ENCODE measurements at regions not wholly inside any gene's neighbourhood (a gene's known extent, or its start where the extent isn't known, plus 50 kb on each side); places are given as distances from the start of the nearest gene placed in this dataset.

- Histone ChIP-seq H3K9me3 (no peaks in the 10 kb centered on the region), H3K4me3 (no peak overlapping the region), H3K27me3 (replicated peaks; ENCODE audit: insufficient read depth) (no peaks in the 10 kb centered on the region), H3K36me3 (no peaks in the 10 kb centered on the region), H3K27ac (no peak overlapping the region), H3K4me1 (replicated peaks) (peaks cover 9% of the 10 kb centered on the region)
- 93% methylated on average over 2 of the region's 2 CpGs for WGBS
- TF ChIP-seq CTCF (IDR thresholded peaks at IDR 0.05) (no peak), POLR2AphosphoS5 (IDR thresholded peaks at IDR 0.05) (no peak), POLR2A (IDR thresholded peaks at IDR 0.05) (no peak)
- intact Hi-C loops (cut with DNase I), result no loop called here
- DNase-seq (ENCODE audit: low spot score), result no peak
Observed at GRCh38 chr15:61746589-61746988, 313.7 kb downstream of the VPS13C start.

GRCh38 chr15:61743345-61743909, 316.8 kb downstream of the VPS13C start:
- Histone ChIP-seq H3K36me3 (no peaks in the 10 kb centered on the region), H3K9me3 (no peaks in the 10 kb centered on the region), H3K27ac (no peak overlapping the region), H3K4me1 (replicated peaks) (no peaks in the 10 kb centered on the region), H3K4me3 (no peak overlapping the region), H3K27me3 (replicated peaks; ENCODE audit: insufficient read depth) (no peaks in the 10 kb centered on the region)
- 77% methylated on average over 3 of the region's 3 CpGs for WGBS
- TF ChIP-seq POLR2A (IDR thresholded peaks at IDR 0.05) (no peak), POLR2AphosphoS5 (IDR thresholded peaks at IDR 0.05) (no peak)
- intact Hi-C loops (cut with DNase I), result no loop called here
- peak; percentile 5 for DNase-seq (ENCODE audit: low spot score)

- Histone ChIP-seq H3K4me1 (replicated peaks) (no peaks in the 10 kb centered on the region), H3K27ac (no peak overlapping the region), H3K9me3 (no peaks in the 10 kb centered on the region), H3K36me3 (no peaks in the 10 kb centered on the region), H3K4me3 (no peak overlapping the region), H3K27me3 (replicated peaks; ENCODE audit: insufficient read depth) (no peaks in the 10 kb centered on the region)
- no peak for DNase-seq (ENCODE audit: low spot score)
- TF ChIP-seq CTCF (IDR thresholded peaks at IDR 0.05), result no peak
- no peak for TF ChIP-seq POLR2AphosphoS5 (IDR thresholded peaks at IDR 0.05)
- no peak for TF ChIP-seq POLR2A (IDR thresholded peaks at IDR 0.05)
- intact Hi-C loops (cut with DNase I), result no loop called here
Observed at GRCh38 chr15:61742591-61742990, 317.7 kb downstream of the VPS13C start.

- 92% methylated on average over 1 of the region's 1 CpG for WGBS
- DNase-seq (ENCODE audit: low spot score), result no peak
Observed at GRCh38 chr15:61736790-61737189, 323.5 kb downstream of the VPS13C start.

GRCh38 chr15:61731099-61731498, 329.1 kb downstream of the VPS13C start:
- Histone ChIP-seq H3K4me1 (replicated peaks) (no peaks in the 10 kb centered on the region), H3K27ac (no peak overlapping the region), H3K27me3 (replicated peaks; ENCODE audit: insufficient read depth) (no peaks in the 10 kb centered on the region), H3K4me3 (no peak overlapping the region), H3K9me3 (no peaks in the 10 kb centered on the region), H3K36me3 (no peaks in the 10 kb centered on the region)
- WGBS, result 27% methylated on average over 3 of the region's 3 CpGs
- DNase-seq (ENCODE audit: low spot score), result no peak
- intact Hi-C loops (cut with DNase I), result no loop called here
- TF ChIP-seq CTCF (IDR thresholded peaks at IDR 0.05), result no peak
- TF ChIP-seq POLR2AphosphoS5 (IDR thresholded peaks at IDR 0.05), result no peak
- no peak for TF ChIP-seq POLR2A (IDR thresholded peaks at IDR 0.05)

More at GRCh38 chr15:61736790-61737189, 323.5 kb downstream of the VPS13C start:
- intact Hi-C loops (cut with DNase I), result no loop called here
- Histone ChIP-seq H3K36me3 (no peaks in the 10 kb centered on the region), H3K4me3 (no peak overlapping the region), H3K27me3 (replicated peaks; ENCODE audit: insufficient read depth) (no peaks in the 10 kb centered on the region), H3K27ac (no peak overlapping the region), H3K4me1 (replicated peaks) (no peaks in the 10 kb centered on the region), H3K9me3 (no peaks in the 10 kb centered on the region)
- TF ChIP-seq POLR2A (IDR thresholded peaks at IDR 0.05), result no peak
- TF ChIP-seq POLR2AphosphoS5 (IDR thresholded peaks at IDR 0.05), result no peak
- no peak for TF ChIP-seq CTCF (IDR thresholded peaks at IDR 0.05)
